Liver (tissue), 8 donors: ENCODE measurements at regions not wholly inside any gene's neighbourhood (a gene's known extent, or its start where the extent isn't known, plus 50 kb on each side); places are given as distances from the start of the nearest gene placed in this dataset.

Experiments
- DNase-seq: peaks from one replicate; pipeline ENCODE4 v3.0.0-alpha.2; 2017; ENCODE audit warnings: low spot score
- H3K27ac ChIP-seq, 2 donors: one replicate each; pipeline ENCODE4 v1.7.0; 2013; ENCODE audit warnings: inconsistent platforms in 2 of 2, low read length in 2 of 2, control low read depth in 1 of 2, low read depth in 1 of 2, mild to moderate bottlenecking in 1 of 2
- H3K27me3 ChIP-seq, 4 donors: one replicate each; pipeline versions ENCODE4 v1.6.1 to v1.7.0; 2013; ENCODE audit warnings: low read length in 3 of 4, inconsistent platforms in 1 of 4, mild to moderate bottlenecking in 1 of 4, moderate library complexity in 1 of 4; ENCODE audit not compliant: control insufficient read depth in 4 of 4, insufficient read depth in 4 of 4
- H3K36me3 ChIP-seq, 4 donors: one replicate each; pipeline versions ENCODE4 v1.6.1 to v1.7.0; 2013; ENCODE audit warnings: low read length in 3 of 4, mild to moderate bottlenecking in 3 of 4, low read depth in 1 of 4, moderate library complexity in 1 of 4; ENCODE audit not compliant: control insufficient read depth in 4 of 4, insufficient read depth in 3 of 4
- H3K4me1 ChIP-seq, 4 donors: one replicate each; pipeline versions ENCODE4 v1.6.1 to v1.7.0; 2013; ENCODE audit warnings: low read length in 3 of 4, mild to moderate bottlenecking in 3 of 4, moderate library complexity in 1 of 4; ENCODE audit not compliant: control insufficient read depth in 4 of 4, insufficient read depth in 4 of 4
- H3K4me3 ChIP-seq, 3 donors: one replicate each; pipeline versions ENCODE4 v1.6.1 to v1.7.0; 2013; ENCODE audit warnings: low read length in 3 of 3, control low read depth in 1 of 3, low read depth in 1 of 3, mild to moderate bottlenecking in 1 of 3
- H3K9ac ChIP-seq, 2 donors: one replicate each; pipeline ENCODE4 v1.7.0; 2013; ENCODE audit warnings: low read length in 2 of 2, mild to moderate bottlenecking in 2 of 2, moderate library complexity in 2 of 2, control low read depth in 1 of 2, low read depth in 1 of 2
- H3K9me3 ChIP-seq, 4 donors: one replicate each; pipeline versions ENCODE4 v1.6.1 to v1.7.0; 2013; ENCODE audit warnings: low read length in 3 of 4; ENCODE audit not compliant: control insufficient read depth in 4 of 4
- ATF3 ChIP-seq: IDR thresholded peaks from 2 replicates; pipeline ENCODE4 v1.6.1; 2016; ENCODE audit warnings: antibody characterized with exemption
- EGR1 ChIP-seq, 2 donors: IDR thresholded peaks; 2 replicates each; pipeline ENCODE4 v1.6.1; 2016 to 2018; ENCODE audit warnings: antibody characterized with exemption in 2 of 2, low read depth in 2 of 2
- FOXA1 ChIP-seq: IDR thresholded peaks from 2 replicates; pipeline ENCODE4 v1.6.1; 2016; ENCODE audit warnings: antibody characterized with exemption
- FOXA2 ChIP-seq: IDR thresholded peaks from 2 replicates; pipeline ENCODE4 v1.6.1; 2016; ENCODE audit warnings: antibody characterized with exemption
- GABPA ChIP-seq, 2 donors: IDR thresholded peaks in 1 of 2; conservative IDR thresholded peaks in 1 of 2; 2 replicates each; pipeline ENCODE4 v1.6.1; 2016; ENCODE audit warnings: antibody characterized with exemption in 2 of 2, mild to moderate bottlenecking in 1 of 2, moderate library complexity in 1 of 2
- HNF4A ChIP-seq, 2 donors: conservative IDR thresholded peaks; 2 replicates each; pipeline ENCODE4 v1.6.1; 2016; ENCODE audit warnings: antibody characterized with exemption in 2 of 2, mild to moderate bottlenecking in 2 of 2
- HNF4G ChIP-seq: IDR thresholded peaks from 2 replicates; pipeline ENCODE4 v1.6.1; 2016; ENCODE audit warnings: antibody characterized with exemption
- JUND ChIP-seq, 2 donors: IDR thresholded peaks; 2 replicates each; pipeline ENCODE4 v1.6.1; 2016; ENCODE audit warnings: antibody characterized with exemption in 2 of 2
- NR2F2 ChIP-seq: IDR thresholded peaks from 2 replicates; pipeline ENCODE4 v1.6.1; 2016; ENCODE audit warnings: antibody characterized with exemption
- RAD21 ChIP-seq, 2 donors: IDR thresholded peaks; 2 replicates each; pipeline ENCODE4 v1.6.1; 2016; ENCODE audit warnings: antibody characterized with exemption in 2 of 2, mild to moderate bottlenecking in 2 of 2
- REST ChIP-seq: IDR thresholded peaks from 2 replicates; pipeline ENCODE4 v1.6.1; 2016; ENCODE audit warnings: antibody characterized with exemption, mild to moderate bottlenecking
- RXRA ChIP-seq, 2 donors: IDR thresholded peaks; 2 replicates each; pipeline ENCODE4 v1.6.1; 2017 to 2018; ENCODE audit warnings: antibody characterized with exemption in 2 of 2, mild to moderate bottlenecking in 1 of 2
- SP1 ChIP-seq: IDR thresholded peaks from 2 replicates; pipeline ENCODE4 v1.6.1; 2018; ENCODE audit warnings: antibody characterized with exemption, mild to moderate bottlenecking
- TAF1 ChIP-seq: conservative IDR thresholded peaks from 2 replicates; pipeline ENCODE4 v1.6.1; 2016; ENCODE audit warnings: antibody characterized with exemption, mild to moderate bottlenecking
- YY1 ChIP-seq: IDR thresholded peaks from 2 replicates; pipeline ENCODE4 v1.6.1; 2016; ENCODE audit warnings: antibody characterized with exemption, mild to moderate bottlenecking
- WGBS: extraction: QIAGEN DNeasy Blood & Tissue Kit; methylation state at CpG from one replicate; pipeline ENCODE4 v1.1.7; 2013; 5-methylcytosine and 5-hydroxymethylcytosine counted together
- TF ChIP-seq, protein P1 (sequence below): IDR thresholded peaks from 2 replicates; pipeline ENCODE4 v1.6.1; 2016; ENCODE audit warnings: antibody characterized with exemption
- TF ChIP-seq, protein P2 (sequence below): IDR thresholded peaks from 2 replicates; pipeline ENCODE4 v1.6.1; 2016; ENCODE audit warnings: antibody characterized with exemption
- TF ChIP-seq, protein P3 (sequence below): fragments of 150-350 bp; IDR thresholded peaks from 2 replicates; pipeline ENCODE4 v1.5.1; 2017; ENCODE audit warnings: improper control_type of control experiment, low read depth, low read length; ENCODE audit not compliant: missing input control
- donor health status: healthy.
- donor health status: healthy.
- donor health status: healthy.
- donor health status: healthy.
- donor health status: healthy.

DNA sequence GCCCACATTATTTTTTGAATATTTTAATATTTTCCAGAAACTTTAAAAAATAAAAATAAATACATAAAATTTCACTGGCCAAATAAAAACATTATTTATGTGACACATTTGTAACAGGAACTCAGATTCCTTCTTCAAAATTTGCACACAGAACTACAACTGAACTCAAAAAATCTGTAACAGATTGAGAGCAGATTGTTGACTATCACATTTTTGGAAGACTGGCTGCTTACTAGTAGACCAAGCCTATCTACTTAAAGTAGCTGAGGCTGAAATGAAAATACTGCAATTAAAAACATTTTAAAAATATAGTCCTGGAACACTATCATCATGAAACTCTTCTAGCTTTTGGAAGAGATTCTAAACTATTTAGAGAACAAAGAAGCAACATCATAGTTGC is 203.9 kb downstream of the SH3BGRL start:
- no peaks in the 10 kb centered on the region for H3K9me3 ChIP-seq
- no peak overlapping the region for H3K27ac ChIP-seq

GRCh38 chrX:81411517-81411916 is 209.6 kb downstream of the SH3BGRL start:
- TF ChIP-seq HNF4A (conservative IDR thresholded peaks at IDR 0.05) (no peak), RAD21 (IDR thresholded peaks at IDR 0.05) (no peak), ATF3 (no peak), FOXA2 (no peak), YY1 (no peak)
- no peak overlapping the region for H3K4me3 ChIP-seq
- H3K9ac ChIP-seq, result no peak overlapping the region
- no peak overlapping the region for H3K27ac ChIP-seq
- no peaks in the 10 kb centered on the region for H3K27me3 ChIP-seq
- H3K4me1 ChIP-seq, result no peaks in the 10 kb centered on the region
- H3K9me3 ChIP-seq, result no peaks in the 10 kb centered on the region
- H3K36me3 ChIP-seq, result no peaks in the 10 kb centered on the region
- DNase-seq, result no peak

More for the DNA sequence above, 203.9 kb downstream of the SH3BGRL start:
- Histone ChIP-seq H3K27me3 (no peaks in the 10 kb centered on the region), H3K4me1 (no peaks in the 10 kb centered on the region), H3K9ac (no peak overlapping the region), H3K4me3 (no peak overlapping the region), H3K36me3 (no peaks in the 10 kb centered on the region)
- TF ChIP-seq EGR1 (IDR thresholded peaks at IDR 0.05; ENCODE audit: low read depth in 2 of 2) (no peak), TAF1 (no peak), FOXA1 (no peak)
- TF ChIP-seq, protein P1, sequence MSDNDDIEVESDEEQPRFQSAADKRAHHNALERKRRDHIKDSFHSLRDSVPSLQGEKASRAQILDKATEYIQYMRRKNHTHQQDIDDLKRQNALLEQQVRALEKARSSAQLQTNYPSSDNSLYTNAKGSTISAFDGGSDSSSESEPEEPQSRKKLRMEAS, result no peak
- no peak for DNase-seq

GRCh38 chrX:81412428-81412827 is 210.5 kb downstream of the SH3BGRL start:
- WGBS, result 92% methylated on average over 13 of the region's 13 CpGs
- H3K4me1 ChIP-seq, result no peaks in the 10 kb centered on the region
- no peaks in the 10 kb centered on the region for H3K9me3 ChIP-seq
- H3K27ac ChIP-seq, result no peak overlapping the region
- no peak overlapping the region for H3K9ac ChIP-seq
- no peak overlapping the region for H3K4me3 ChIP-seq
- no peaks in the 10 kb centered on the region for H3K36me3 ChIP-seq
- TF ChIP-seq NR2F2 (no peak), EGR1 (IDR thresholded peaks at IDR 0.05; ENCODE audit: low read depth in 2 of 2) (no peak), ATF3 (no peak), YY1 (no peak), HNF4G (no peak), FOXA1 (no peak), RXRA (IDR thresholded peaks at IDR 0.05) (no peak), TAF1 (no peak), REST (no peak), SP1 (no peak), JUND (IDR thresholded peaks at IDR 0.05) (no peak), FOXA2 (no peak), RAD21 (IDR thresholded peaks at IDR 0.05) (no peak), HNF4A (conservative IDR thresholded peaks at IDR 0.05) (no peak), GABPA (IDR thresholded peaks at IDR 0.05 in 1 of 2, conservative IDR thresholded peaks at IDR 0.05 in 1 of 2) (no peak)
- TF ChIP-seq, protein P2, sequence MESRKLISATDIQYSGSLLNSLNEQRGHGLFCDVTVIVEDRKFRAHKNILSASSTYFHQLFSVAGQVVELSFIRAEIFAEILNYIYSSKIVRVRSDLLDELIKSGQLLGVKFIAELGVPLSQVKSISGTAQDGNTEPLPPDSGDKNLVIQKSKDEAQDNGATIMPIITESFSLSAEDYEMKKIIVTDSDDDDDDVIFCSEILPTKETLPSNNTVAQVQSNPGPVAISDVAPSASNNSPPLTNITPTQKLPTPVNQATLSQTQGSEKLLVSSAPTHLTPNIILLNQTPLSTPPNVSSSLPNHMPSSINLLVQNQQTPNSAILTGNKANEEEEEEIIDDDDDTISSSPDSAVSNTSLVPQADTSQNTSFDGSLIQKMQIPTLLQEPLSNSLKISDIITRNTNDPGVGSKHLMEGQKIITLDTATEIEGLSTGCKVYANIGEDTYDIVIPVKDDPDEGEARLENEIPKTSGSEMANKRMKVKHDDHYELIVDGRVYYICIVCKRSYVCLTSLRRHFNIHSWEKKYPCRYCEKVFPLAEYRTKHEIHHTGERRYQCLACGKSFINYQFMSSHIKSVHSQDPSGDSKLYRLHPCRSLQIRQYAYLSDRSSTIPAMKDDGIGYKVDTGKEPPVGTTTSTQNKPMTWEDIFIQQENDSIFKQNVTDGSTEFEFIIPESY, result no peak
- TF ChIP-seq, protein P3, sequence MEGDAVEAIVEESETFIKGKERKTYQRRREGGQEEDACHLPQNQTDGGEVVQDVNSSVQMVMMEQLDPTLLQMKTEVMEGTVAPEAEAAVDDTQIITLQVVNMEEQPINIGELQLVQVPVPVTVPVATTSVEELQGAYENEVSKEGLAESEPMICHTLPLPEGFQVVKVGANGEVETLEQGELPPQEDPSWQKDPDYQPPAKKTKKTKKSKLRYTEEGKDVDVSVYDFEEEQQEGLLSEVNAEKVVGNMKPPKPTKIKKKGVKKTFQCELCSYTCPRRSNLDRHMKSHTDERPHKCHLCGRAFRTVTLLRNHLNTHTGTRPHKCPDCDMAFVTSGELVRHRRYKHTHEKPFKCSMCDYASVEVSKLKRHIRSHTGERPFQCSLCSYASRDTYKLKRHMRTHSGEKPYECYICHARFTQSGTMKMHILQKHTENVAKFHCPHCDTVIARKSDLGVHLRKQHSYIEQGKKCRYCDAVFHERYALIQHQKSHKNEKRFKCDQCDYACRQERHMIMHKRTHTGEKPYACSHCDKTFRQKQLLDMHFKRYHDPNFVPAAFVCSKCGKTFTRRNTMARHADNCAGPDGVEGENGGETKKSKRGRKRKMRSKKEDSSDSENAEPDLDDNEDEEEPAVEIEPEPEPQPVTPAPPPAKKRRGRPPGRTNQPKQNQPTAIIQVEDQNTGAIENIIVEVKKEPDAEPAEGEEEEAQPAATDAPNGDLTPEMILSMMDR, result no peak
- TF ChIP-seq, protein P1, result no peak
- DNase-seq, result no peak
- no peaks in the 10 kb centered on the region for H3K27me3 ChIP-seq
